Heart left ventricle (tissue), 13 donors: ENCODE measurements at regions not wholly inside any gene's neighbourhood (a gene's known extent, or its start where the extent isn't known, plus 50 kb on each side); places are given as distances from the start of the nearest gene placed in this dataset.

ENCODE experiments used
- CTCF ChIP-seq, 12 donors: fragments of 200-600 bp; sonication (generic) in 4 of 12; IDR thresholded peaks; one replicate each; pipeline versions ENCODE4 v1.5.0 to v1.8.0; 2018 to 2022; ENCODE audit warnings: antibody characterized with exemption in 12 of 12, mild to moderate bottlenecking in 5 of 12
- POLR2A ChIP-seq, 2 donors: fragments of 450-650 bp; IDR thresholded peaks; one replicate each; pipeline ENCODE4 v1.6.1; 2017; ENCODE audit warnings: antibody characterized with exemption in 2 of 2, mild to moderate bottlenecking in 2 of 2, moderate library complexity in 2 of 2
- donor health status: ischemic (EF 13 %, LVEDD 7.1; RV severe dilation, severe dysfunction).
- donor health status: DM: no; HTN: yes; CAD: no.
- donor health status: DM: no; HTN: no; CAD: no.
- donor health status: ischemic (EF 25% LVEDD 6.9; RV normal size, moderate dysfunction).
- donor health status: ischemic (EF 25% LVEDD 5.7; RV mildly dilated, moderate dysfunction).
- donor health status: ischemic (EF 35%, LVEDD 5.7; RV mildly dilated, moderate dysfunction).
- donor health status: nonischemic (EF 11% LVEDD 7.7; RV severe dilation, severe dysfunction).
- donor health status: DM: yes; HTN: yes; CAD: no.
- donor health status: PGD.
- donor health status: ischemic (EF 29% LVEDD 5.4; RV normal size, mild dysfunction).
- donor health status: nonischemic (EF 23%, LVEDD 6.1; RV moderate dilation, normal function).

- TF ChIP-seq CTCF (IDR thresholded peaks at IDR 0.05) (no peak), POLR2A (IDR thresholded peaks at IDR 0.05) (no peak)
Observed at GRCh38 chr6:166104872-166105271, 62.8 kb downstream of the TBXT start.
